DOHH2 (cell line): ENCODE measurements at regions not wholly inside any gene's neighbourhood (a gene's known extent, or its start where the extent isn't known, plus 50 kb on each side); places are given as distances from the start of the nearest gene placed in this dataset.

Source experiments
- H3F3A ChIP-seq: fragments of 200-600 bp; sonication (generic), shearing (Covaris generic); 2 replicates; pipeline ENCODE4 v1.6.0; 2016; ENCODE audit warnings: antibody characterized with exemption, mild to moderate bottlenecking; ENCODE audit not compliant: control insufficient read depth, insufficient read depth
- H3K27ac ChIP-seq: fragments of 200-600 bp; sonication (generic); 2 replicates; pipeline ENCODE4 v1.5.1; 2014; ENCODE audit warnings: low read depth, mild to moderate bottlenecking, low read length, moderate library complexity
- H3K27me3 ChIP-seq: fragments of 200-600 bp; sonication (generic); 2 replicates; pipeline ENCODE4 v1.6.1; 2014; ENCODE audit warnings: mild to moderate bottlenecking, low read length, mixed read lengths; ENCODE audit not compliant: control insufficient read depth
- H3K36me3 ChIP-seq: fragments of 200-600 bp; sonication (generic); 2 replicates; pipeline ENCODE4 v1.6.1; 2014; ENCODE audit warnings: mild to moderate bottlenecking, low read length, moderate library complexity, mixed read lengths; ENCODE audit not compliant: control insufficient read depth
- H3K4me1 ChIP-seq: fragments of 200-600 bp; sonication (generic); 2 replicates; pipeline ENCODE4 v1.6.1; 2014; ENCODE audit warnings: mild to moderate bottlenecking, low read length, mixed read lengths; ENCODE audit not compliant: control insufficient read depth
- H3K4me2 ChIP-seq: fragments of 200-600 bp; sonication (generic); 2 replicates; pipeline ENCODE4 v1.6.0; 2014; ENCODE audit warnings: mild to moderate bottlenecking, low read length, moderate library complexity
- H3K4me3 ChIP-seq: fragments of 200-600 bp; sonication (generic); 2 replicates; pipeline ENCODE4 v1.5.1; 2014; ENCODE audit warnings: mild to moderate bottlenecking, low read length, mixed read lengths
- H3K79me2 ChIP-seq: fragments of 200-600 bp; sonication (generic); 2 replicates; pipeline ENCODE4 v1.6.1; 2014; ENCODE audit warnings: mild to moderate bottlenecking, low read length, mixed read lengths; ENCODE audit not compliant: control insufficient read depth
- H3K9me2 ChIP-seq: fragments of 200-600 bp; sonication (generic); replicated peaks from 2 replicates; pipeline ENCODE4 v1.6.1; 2014; ENCODE audit warnings: mild to moderate bottlenecking, low read length, mixed read lengths; ENCODE audit not compliant: control insufficient read depth
- H3K9me3 ChIP-seq: fragments of 200-600 bp; sonication (generic); 2 replicates; pipeline ENCODE4 v1.6.1; 2014; ENCODE audit warnings: antibody characterized with exemption, low read length, mixed read lengths; ENCODE audit not compliant: control insufficient read depth, insufficient read depth
- H4K20me1 ChIP-seq: fragments of 200-600 bp; sonication (generic); 2 replicates; pipeline ENCODE4 v1.6.0; 2014; ENCODE audit warnings: low read depth, mild to moderate bottlenecking, antibody characterized with exemption, low read length, moderate library complexity; ENCODE audit not compliant: control insufficient read depth, insufficient read depth
- EZH2phosphoT487 ChIP-seq: fragments of 200-600 bp; sonication (generic); IDR thresholded peaks from 2 replicates; pipeline ENCODE4 v1.6.1; 2017; ENCODE audit warnings: borderline replicate concordance, mild to moderate bottlenecking, antibody characterized with exemption, low read length, moderate library complexity, mixed read lengths
- TF ChIP-seq, protein P1 (sequence below): fragments of 200-600 bp; sonication (generic); IDR thresholded peaks from one replicate; pipeline ENCODE4 v1.5.1; 2014; ENCODE audit warnings: antibody characterized with exemption, mild to moderate bottlenecking, low read depth, low read length; ENCODE audit not compliant: poor library complexity, severe bottlenecking

DNA sequence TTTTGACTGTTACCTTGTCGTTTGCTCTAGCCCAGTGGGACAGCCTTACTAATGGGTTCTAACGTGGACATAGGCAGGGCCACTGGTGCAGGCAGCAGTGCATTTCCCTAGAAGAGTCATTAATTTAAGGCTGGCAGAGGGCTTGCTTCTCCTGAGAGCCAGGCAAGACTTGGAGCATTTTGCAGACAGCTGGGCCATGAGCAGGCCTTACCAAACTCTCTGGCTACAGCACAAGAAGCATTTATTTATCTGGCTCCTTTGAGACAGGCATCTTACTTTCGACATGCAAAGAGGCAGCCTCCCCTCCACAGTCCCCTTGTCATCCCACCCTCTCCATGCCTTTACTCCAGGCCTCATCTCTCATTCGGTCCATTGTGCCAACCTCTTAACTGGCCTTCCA is 139.9 kb downstream of the CSNK2A3 start:
- Histone ChIP-seq H3K4me1 (peaks cover 25% of the 10 kb centered on the region), H3K79me2 (no peaks in the 10 kb centered on the region), H3K27ac (no peak overlapping the region), H3K36me3 (no peaks in the 10 kb centered on the region), H3K27me3 (no peaks in the 10 kb centered on the region), H3K4me3 (no peak overlapping the region), H3F3A (no peaks in the 10 kb centered on the region), H3K9me2 (no peaks in the 10 kb centered on the region), H3K4me2 (no peak overlapping the region), H4K20me1 (no peaks in the 10 kb centered on the region), H3K9me3 (no peaks in the 10 kb centered on the region)
- TF ChIP-seq, protein P1, sequence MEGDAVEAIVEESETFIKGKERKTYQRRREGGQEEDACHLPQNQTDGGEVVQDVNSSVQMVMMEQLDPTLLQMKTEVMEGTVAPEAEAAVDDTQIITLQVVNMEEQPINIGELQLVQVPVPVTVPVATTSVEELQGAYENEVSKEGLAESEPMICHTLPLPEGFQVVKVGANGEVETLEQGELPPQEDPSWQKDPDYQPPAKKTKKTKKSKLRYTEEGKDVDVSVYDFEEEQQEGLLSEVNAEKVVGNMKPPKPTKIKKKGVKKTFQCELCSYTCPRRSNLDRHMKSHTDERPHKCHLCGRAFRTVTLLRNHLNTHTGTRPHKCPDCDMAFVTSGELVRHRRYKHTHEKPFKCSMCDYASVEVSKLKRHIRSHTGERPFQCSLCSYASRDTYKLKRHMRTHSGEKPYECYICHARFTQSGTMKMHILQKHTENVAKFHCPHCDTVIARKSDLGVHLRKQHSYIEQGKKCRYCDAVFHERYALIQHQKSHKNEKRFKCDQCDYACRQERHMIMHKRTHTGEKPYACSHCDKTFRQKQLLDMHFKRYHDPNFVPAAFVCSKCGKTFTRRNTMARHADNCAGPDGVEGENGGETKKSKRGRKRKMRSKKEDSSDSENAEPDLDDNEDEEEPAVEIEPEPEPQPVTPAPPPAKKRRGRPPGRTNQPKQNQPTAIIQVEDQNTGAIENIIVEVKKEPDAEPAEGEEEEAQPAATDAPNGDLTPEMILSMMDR: no peak
- no peak for TF ChIP-seq EZH2phosphoT487

DNA sequence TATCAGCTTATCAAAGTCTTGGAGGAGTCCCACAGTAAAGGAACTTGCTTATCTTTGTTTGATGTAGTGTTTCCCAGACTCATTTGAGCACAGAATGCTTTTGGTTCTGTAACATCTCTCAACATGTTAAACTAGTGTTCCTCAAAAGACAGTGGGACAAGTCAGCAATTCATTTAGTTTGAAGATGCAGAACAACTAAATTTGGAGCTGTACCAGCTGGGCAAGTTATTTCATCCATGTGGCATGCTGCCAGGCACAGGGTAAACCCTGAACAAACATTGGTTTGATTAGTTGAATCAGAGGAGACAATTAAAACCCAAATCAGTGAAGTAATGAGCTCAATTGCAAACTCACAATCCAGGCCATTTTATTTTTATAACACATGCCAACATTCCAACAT is 141.2 kb downstream of the CSNK2A3 start:
- no peak overlapping the region for H3K27ac ChIP-seq
- TF ChIP-seq, protein P1: no peak
- no peak for TF ChIP-seq EZH2phosphoT487

DNA sequence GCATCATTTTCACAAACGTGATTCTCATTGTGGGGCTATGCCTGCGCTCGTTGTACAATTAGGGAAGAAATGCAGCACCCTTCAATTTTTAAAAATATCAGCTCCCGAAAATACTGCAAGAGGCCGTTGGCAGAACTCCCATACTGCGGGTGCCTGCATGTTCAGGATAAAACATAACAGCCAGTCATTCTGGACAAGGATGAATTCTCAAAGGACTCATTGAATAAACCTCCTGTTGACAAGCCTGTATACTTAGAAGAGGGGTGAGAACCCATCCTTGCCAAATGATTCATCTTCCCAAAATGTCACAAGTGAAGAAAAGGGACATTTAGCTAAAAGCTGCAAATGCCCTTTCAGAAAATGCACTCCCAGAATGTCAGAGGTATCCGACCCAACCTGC is 141.9 kb downstream of the CSNK2A3 start:
- peaks cover 5% of the 10 kb centered on the region for H3K4me1 ChIP-seq
- no peaks in the 10 kb centered on the region for H3K9me2 ChIP-seq
- no peaks in the 10 kb centered on the region for H3K9me3 ChIP-seq
- H3K79me2 ChIP-seq: no peaks in the 10 kb centered on the region
- no peaks in the 10 kb centered on the region for H3F3A ChIP-seq
- no peak overlapping the region for H3K27ac ChIP-seq
- H3K4me3 ChIP-seq: no peak overlapping the region
- TF ChIP-seq, protein P1: no peak
- TF ChIP-seq EZH2phosphoT487: no peak
- H3K4me2 ChIP-seq: no peak overlapping the region
- H3K36me3 ChIP-seq: no peaks in the 10 kb centered on the region
- H4K20me1 ChIP-seq: no peaks in the 10 kb centered on the region
- no peaks in the 10 kb centered on the region for H3K27me3 ChIP-seq

More for the DNA sequence above, 141.2 kb downstream of the CSNK2A3 start:
- H3K9me3 ChIP-seq: no peaks in the 10 kb centered on the region
- H3K4me2 ChIP-seq: no peak overlapping the region
- H3K27me3 ChIP-seq: no peaks in the 10 kb centered on the region
- H3K9me2 ChIP-seq: no peaks in the 10 kb centered on the region
- no peak overlapping the region for H3K4me3 ChIP-seq
- H3K36me3 ChIP-seq: no peaks in the 10 kb centered on the region
- no peaks in the 10 kb centered on the region for H3K79me2 ChIP-seq
- no peaks in the 10 kb centered on the region for H3F3A ChIP-seq
- H3K4me1 ChIP-seq: peaks cover 12% of the 10 kb centered on the region
- no peaks in the 10 kb centered on the region for H4K20me1 ChIP-seq

DNA sequence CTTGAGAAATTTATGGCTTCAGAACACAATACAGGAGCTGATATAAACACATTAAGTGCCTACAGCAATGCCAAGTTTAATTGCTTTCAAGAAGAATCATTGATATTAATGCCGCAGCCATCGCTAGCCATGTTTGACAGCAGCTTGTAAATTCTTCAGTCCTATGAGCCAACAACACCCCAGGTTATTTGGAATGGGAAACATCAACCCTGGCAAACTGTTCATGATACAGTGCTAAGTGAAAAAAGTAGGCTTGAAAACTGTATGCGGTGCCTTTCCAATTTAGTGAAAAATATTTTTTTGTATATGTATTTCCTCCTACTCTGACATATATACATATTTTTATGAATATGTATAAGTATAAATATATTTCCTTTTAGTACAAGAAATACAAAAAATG is 142.6 kb downstream of the CSNK2A3 start:
- Histone ChIP-seq H3K27me3 (no peaks in the 10 kb centered on the region), H4K20me1 (no peaks in the 10 kb centered on the region), H3K27ac (no peak overlapping the region), H3K4me1 (no peaks in the 10 kb centered on the region), H3F3A (no peaks in the 10 kb centered on the region), H3K4me3 (no peak overlapping the region), H3K36me3 (no peaks in the 10 kb centered on the region), H3K9me2 (no peaks in the 10 kb centered on the region), H3K4me2 (no peak overlapping the region), H3K79me2 (no peaks in the 10 kb centered on the region), H3K9me3 (no peaks in the 10 kb centered on the region)
- no peak for TF ChIP-seq EZH2phosphoT487
- TF ChIP-seq, protein P1: no peak
